IMR-90 (cell line): ENCODE measurements at regions not wholly inside any gene's neighbourhood (a gene's known extent, or its start where the extent isn't known, plus 50 kb on each side); places are given as distances from the start of the nearest gene placed in this dataset.
A peak's percentile ranks its signal among the peaks of the same experiment; 100 is the strongest.

Source experiments
- ATAC-seq: fragments of 200-7000 bp; cut with Tn5 transposase; 2 replicates; pipeline ENCODE4 v1.9.1; 2020; ENCODE audit warnings: low read depth, mild to moderate bottlenecking, moderate library complexity
- BruUV-seq: library from RNA; stranded (reverse); fragments of 400-500 nt; replicated peaks from 2 replicates; lab custom pipeline; 2021; lab: Mats Ljungman, UMichigan
- CTCF ChIA-PET: fragments of 300-600 bp; formaldehyde crosslinking; extraction: SDS; loops from one replicate; lab custom pipeline; 2021; ENCODE audit warnings: antibody characterized with exemption; lab: Yijun Ruan, JAX
- POLR2A ChIA-PET: fragments of 300-600 bp; sonication (Branson Sonifier 250); formaldehyde crosslinking; loops from one replicate; lab custom pipeline; 2022; ENCODE audit warnings: antibody characterized with exemption; ENCODE audit not compliant: unreplicated experiment; lab: Charles Lee
- DNase-seq: peaks from one replicate; pipeline ENCODE4 v3.0.0; 2013
- H2AFZ ChIP-seq: replicated peaks from 2 replicates; pipeline ENCODE3; 2013; ENCODE audit warnings: low read length, mild to moderate bottlenecking; ENCODE audit not compliant: poor library complexity
- H2AK5ac ChIP-seq: 2 replicates; pipeline ENCODE4 v1.6.1; 2013; ENCODE audit warnings: low read depth, low read length, inconsistent platforms
- H2AK9ac ChIP-seq: replicated peaks from 2 replicates; pipeline ENCODE3; 2013; ENCODE audit warnings: mild to moderate bottlenecking, low read depth, low read length, moderate library complexity; ENCODE audit not compliant: poor library complexity
- H2BK120ac ChIP-seq: 2 replicates; pipeline ENCODE4 v1.6.1; 2013; ENCODE audit warnings: low read depth, low read length, inconsistent platforms
- H2BK15ac ChIP-seq: 3 replicates; pipeline ENCODE4 v1.6.1; 2013; ENCODE audit warnings: low read depth, low read length, inconsistent platforms
- H2BK20ac ChIP-seq: 2 replicates; pipeline ENCODE4 v1.6.1; 2013; ENCODE audit warnings: low read depth, mild to moderate bottlenecking, inconsistent platforms, low read length, moderate library complexity
- H2BK5ac ChIP-seq: 2 replicates; pipeline ENCODE4 v1.6.1; 2013; ENCODE audit warnings: mild to moderate bottlenecking, low read depth, low read length, inconsistent platforms; ENCODE audit not compliant: poor library complexity, severe bottlenecking
- H3K14ac ChIP-seq: replicated peaks from 2 replicates; pipeline ENCODE4 v1.6.1; 2013; ENCODE audit warnings: low read depth, low read length, inconsistent platforms
- H3K18ac ChIP-seq: 2 replicates; pipeline ENCODE4 v1.6.1; 2013; ENCODE audit warnings: low read depth, low read length, control low read depth
- H3K23ac ChIP-seq: 2 replicates; pipeline ENCODE4 v1.6.1; 2013; ENCODE audit warnings: low read depth, low read length, inconsistent platforms
- H3K27ac ChIP-seq: 2 replicates; pipeline ENCODE4 v1.5.1; 2013; ENCODE audit warnings: mild to moderate bottlenecking, control low read depth, low read length; ENCODE audit not compliant: insufficient read depth
- H3K27me3 ChIP-seq: 2 replicates; pipeline ENCODE4 v1.6.1; 2013; ENCODE audit warnings: low read length; ENCODE audit not compliant: control insufficient read depth, insufficient read depth
- H3K36me3 ChIP-seq: 2 replicates; pipeline ENCODE4 v1.6.1; 2013; ENCODE audit warnings: low read length, mixed read lengths; ENCODE audit not compliant: control insufficient read depth, insufficient read depth
- H3K4ac ChIP-seq: 2 replicates; pipeline ENCODE4 v1.6.1; 2013; ENCODE audit warnings: low read depth, low read length, inconsistent platforms
- H3K4me1 ChIP-seq: 2 replicates; pipeline ENCODE4 v1.6.1; 2013; ENCODE audit warnings: low read length, mixed read lengths; ENCODE audit not compliant: control insufficient read depth, insufficient read depth
- H3K4me2 ChIP-seq: 2 replicates; pipeline ENCODE4 v1.6.1; 2013; ENCODE audit warnings: low read depth, mild to moderate bottlenecking, control low read depth, low read length, moderate library complexity
- H3K4me3 ChIP-seq: 2 replicates; pipeline ENCODE4 v1.5.1; 2013; ENCODE audit warnings: low read depth, mild to moderate bottlenecking, control low read depth, low read length, moderate library complexity; ENCODE audit not compliant: insufficient read depth
- H3K56ac ChIP-seq: 2 replicates; pipeline ENCODE4 v1.6.1; 2013; ENCODE audit warnings: low read length, inconsistent platforms; ENCODE audit not compliant: insufficient read depth; ENCODE audit errors: extremely low read depth
- H3K79me1 ChIP-seq, 2 experiments: 2 replicates each; pipeline ENCODE4 v1.6.1; 2013; ENCODE audit warnings: low read length in 2 of 2, inconsistent platforms in 1 of 2, low read depth in 1 of 2
- H3K9ac ChIP-seq: 2 replicates; pipeline ENCODE4 v1.6.1; 2013; ENCODE audit warnings: low read depth, low read length, control low read depth
- H3K9me1 ChIP-seq: 2 replicates; pipeline ENCODE4 v1.6.1; 2013; ENCODE audit warnings: low read length, inconsistent platforms; ENCODE audit not compliant: insufficient read depth
- H3K9me3 ChIP-seq: 2 replicates; pipeline ENCODE4 v1.6.1; 2013; ENCODE audit warnings: low read length; ENCODE audit not compliant: control insufficient read depth, insufficient read depth
- H4K20me1 ChIP-seq: 2 replicates; pipeline ENCODE4 v1.6.1; 2013; ENCODE audit warnings: low read length, inconsistent platforms; ENCODE audit not compliant: insufficient read depth
- H4K5ac ChIP-seq: 2 replicates; pipeline ENCODE4 v1.6.1; 2013; ENCODE audit warnings: mild to moderate bottlenecking, low read depth, low read length, control low read depth
- H4K8ac ChIP-seq, 2 experiments: 2 replicates each; pipeline ENCODE4 v1.6.1; 2013; ENCODE audit warnings: low read depth in 2 of 2, low read length in 2 of 2, control low read depth in 1 of 2, inconsistent platforms in 1 of 2
- H4K91ac ChIP-seq: 2 replicates; pipeline ENCODE4 v1.6.1; 2013; ENCODE audit warnings: low read depth, low read length, inconsistent platforms; ENCODE audit not compliant: insufficient read depth
- MAFK ChIP-seq: IDR thresholded peaks from 2 replicates; pipeline ENCODE4 v1.6.1; 2012; ENCODE audit warnings: low read depth, low read length, improper control_type of control experiment
- RCOR1 ChIP-seq: IDR thresholded peaks from 2 replicates; pipeline ENCODE4 v1.6.1; 2012; ENCODE audit warnings: mild to moderate bottlenecking, low read length, improper control_type of control experiment; ENCODE audit not compliant: insufficient replicate concordance
- WGBS, 2 experiments: methylation state at CpG; one replicate each; pipeline versions ENCODE4 v1.1.5 to v1.1.7; 2013; ENCODE audit warnings: missing lambda C conversion rate in 2 of 2; ENCODE audit not compliant: insufficient read length in 1 of 2; ENCODE audit errors: extremely low coverage in 2 of 2; 5-methylcytosine and 5-hydroxymethylcytosine counted together
- dilution Hi-C: fragments of 300-500 bp; cut with HindIII; formaldehyde crosslinking; loops from one replicate; pipeline ENCODE4 v1.14.3; 2018; ENCODE audit warnings: low sequenced_read_pairs; ENCODE audit not compliant: unreplicated experiment
- in situ Hi-C: fragments of 300-500 bp; cut with MboI; formaldehyde crosslinking; loops from 3 replicates; pipeline ENCODE4 v1.14.3; 2019; ENCODE audit warnings: low sequenced_read_pairs, inconsistent platforms, mixed read lengths
- intact Hi-C: fragments of 100-400 bp; cut with micrococcal nuclease; formaldehyde crosslinking; loops from 2 replicates; pipeline ENCODE4 v1.10.0; 2022

DNA sequence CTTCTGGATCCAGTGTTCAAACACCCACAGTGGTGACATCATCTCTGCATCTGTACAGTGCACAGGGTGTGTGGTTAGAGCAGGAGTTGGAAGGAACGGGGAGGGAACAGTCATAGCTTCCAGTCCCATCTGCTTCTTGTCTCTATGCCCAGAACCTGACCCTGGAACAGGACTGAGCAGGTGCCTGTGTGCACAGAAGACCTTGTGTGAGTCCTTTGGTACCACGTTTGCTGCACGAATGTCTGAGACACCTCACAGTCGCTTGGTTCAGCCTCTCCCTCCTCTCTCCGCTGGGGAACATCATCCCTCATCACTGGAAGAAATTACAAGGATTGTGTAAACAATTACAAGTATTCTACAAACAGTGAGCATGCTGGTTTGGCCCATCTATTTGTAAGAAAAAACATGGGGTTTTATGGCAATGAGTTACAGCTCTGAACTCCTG, 243.0 kb upstream of the KLF6 start:
- no peak overlapping the region for H2BK5ac ChIP-seq
- H3K27ac ChIP-seq, result no peak overlapping the region
- H2AK5ac ChIP-seq, result 0 out of 2 replicates have a peak overlapping the region, but pooled peaks have one; percentile 15
- H4K91ac ChIP-seq, result no peak overlapping the region
- H3K18ac ChIP-seq, result no peak overlapping the region
- H3K79me1 ChIP-seq, result no peaks in the 10 kb centered on the region
- no TSS peak for BruUV-seq
- no peaks in the 10 kb centered on the region for H3K36me3 ChIP-seq
- WGBS, 2 experiments, result no CpG with 5 or more reads among the region's 5 CpGs
- POLR2A ChIA-PET, result no interaction called here
- H2BK120ac ChIP-seq, result 0 out of 2 replicates have a peak overlapping the region, but pooled peaks have one; percentile 11
- DNase-seq (peak; percentile 70), ATAC-seq (peak; percentile 83)
- no peaks in the 10 kb centered on the region for H3K27me3 ChIP-seq
- no peak overlapping the region for H2AK9ac ChIP-seq
- peaks cover 4% of the 10 kb centered on the region; the same call in 1 of the 2 replicates for H3K9me1 ChIP-seq
- H4K8ac ChIP-seq, result no peak overlapping the region
- H3K4ac ChIP-seq, result peak overlapping the region; percentile 46
- in situ Hi-C loops, result no loop called here
- no peak overlapping the region; the same call in 1 of the 2 replicates for H3K23ac ChIP-seq
- 0 out of 2 replicates have a peak overlapping the region, but pooled peaks have one; percentile 26 for H2BK20ac ChIP-seq
- no peak overlapping the region for H3K4me3 ChIP-seq
- dilution Hi-C loops, result no loop called here
- no peak for TF ChIP-seq MAFK
- TF ChIP-seq RCOR1, result peak; percentile 88
- CTCF ChIA-PET, result interaction anchor here (0.6 to 0.7 kb wide), 2 partner anchors 57 to 106 kb away, joined by 3 read pairs; no protein-coding TSS in a partner anchor
- H2BK15ac ChIP-seq, result peak overlapping the region; percentile 5; the same call in 2 of the 3 replicates
- H3K4me2 ChIP-seq, result no peak overlapping the region
- peaks cover 5% of the 10 kb centered on the region; the same call in 1 of the 2 replicates for H3K4me1 ChIP-seq
- intact Hi-C loops, result no loop called here
- no peaks in the 10 kb centered on the region for H3K9me3 ChIP-seq
- no peak overlapping the region for H3K9ac ChIP-seq
- H3K56ac ChIP-seq, result no peak overlapping the region
- no peak overlapping the region for H2AFZ ChIP-seq
- H4K5ac ChIP-seq, result no peak overlapping the region
- peak overlapping the region; percentile 49; the same call in 1 of the 2 replicates for H3K14ac ChIP-seq
- H4K20me1 ChIP-seq, result no peaks in the 10 kb centered on the region
